Loucy (cell line): ENCODE measurements at regions not wholly inside any gene's neighbourhood (a gene's known extent, or its start where the extent isn't known, plus 50 kb on each side); places are given as distances from the start of the nearest gene placed in this dataset.

ENCODE experiments used
- H2AFZ ChIP-seq: fragments of 200-600 bp; sonication (generic); 2 replicates; pipeline ENCODE4 v1.6.0; 2016; ENCODE audit warnings: antibody characterized with exemption, mild to moderate bottlenecking, low read length, moderate library complexity
- H3F3A ChIP-seq: fragments of 200-600 bp; 2 replicates; pipeline ENCODE4 v1.6.0; 2016; ENCODE audit warnings: antibody characterized with exemption, low read depth, mild to moderate bottlenecking
- H3K27me3 ChIP-seq: fragments of 200-600 bp; sonication (generic); 2 replicates; pipeline ENCODE4 v1.6.1; 2014; ENCODE audit warnings: low read length, mild to moderate bottlenecking; ENCODE audit not compliant: insufficient read depth, poor library complexity, severe bottlenecking
- H3K36me3 ChIP-seq: fragments of 200-600 bp; sonication (generic); 2 replicates; pipeline ENCODE4 v1.6.1; 2016; ENCODE audit warnings: low read length; ENCODE audit not compliant: insufficient read depth
- H3K4me1 ChIP-seq: fragments of 200-600 bp; sonication (generic); 2 replicates; pipeline ENCODE4 v1.5.1; 2014; ENCODE audit warnings: low read length, mild to moderate bottlenecking; ENCODE audit not compliant: insufficient read depth, poor library complexity, severe bottlenecking
- H3K4me2 ChIP-seq: fragments of 200-600 bp; sonication (generic); 2 replicates; pipeline ENCODE4 v1.6.0; 2014; ENCODE audit warnings: antibody characterized with exemption, low read length, low read depth, mild to moderate bottlenecking; ENCODE audit not compliant: poor library complexity, severe bottlenecking
- H3K4me3 ChIP-seq: fragments of 200-600 bp; sonication (generic); 2 replicates; pipeline ENCODE4 v1.5.1; 2014; ENCODE audit warnings: low read length, mild to moderate bottlenecking, mixed read lengths; ENCODE audit not compliant: poor library complexity, severe bottlenecking
- H3K79me2 ChIP-seq: fragments of 200-600 bp; sonication (generic); 2 replicates; pipeline ENCODE4 v1.6.1; 2014; ENCODE audit warnings: low read length; ENCODE audit not compliant: insufficient read depth
- H3K9ac ChIP-seq: fragments of 200-600 bp; sonication (generic); 2 replicates; pipeline ENCODE4 v1.6.0; 2014; ENCODE audit warnings: mild to moderate bottlenecking, low read depth, low read length, moderate library complexity; ENCODE audit not compliant: poor library complexity, severe bottlenecking
- H3K9me2 ChIP-seq: fragments of 200-600 bp; sonication (generic); replicated peaks from 2 replicates; pipeline ENCODE4 v1.6.1; 2016; ENCODE audit warnings: low read depth, low read length, mixed read lengths
- H3K9me3 ChIP-seq: fragments of 200-600 bp; sonication (generic); 2 replicates; pipeline ENCODE4 v1.6.1; 2014; ENCODE audit warnings: mild to moderate bottlenecking, antibody characterized with exemption, low read length, low read depth; ENCODE audit not compliant: insufficient read depth
- H4K20me1 ChIP-seq: fragments of 200-600 bp; sonication (generic); 2 replicates; pipeline ENCODE4 v1.6.0; 2014; ENCODE audit warnings: antibody characterized with exemption, low read length, mild to moderate bottlenecking; ENCODE audit not compliant: insufficient read depth, poor library complexity, severe bottlenecking
- EZH2phosphoT487 ChIP-seq: fragments of 200-600 bp; IDR thresholded peaks from 2 replicates; pipeline ENCODE4 v1.6.1; 2018; ENCODE audit warnings: antibody characterized with exemption, mild to moderate bottlenecking, moderate library complexity, borderline replicate concordance
- TF ChIP-seq, protein P1 (sequence below): fragments of 200-600 bp; sonication (generic); conservative IDR thresholded peaks from 2 replicates; pipeline ENCODE4 v1.5.1; 2014; ENCODE audit warnings: mild to moderate bottlenecking, antibody characterized with exemption, low read length

DNA sequence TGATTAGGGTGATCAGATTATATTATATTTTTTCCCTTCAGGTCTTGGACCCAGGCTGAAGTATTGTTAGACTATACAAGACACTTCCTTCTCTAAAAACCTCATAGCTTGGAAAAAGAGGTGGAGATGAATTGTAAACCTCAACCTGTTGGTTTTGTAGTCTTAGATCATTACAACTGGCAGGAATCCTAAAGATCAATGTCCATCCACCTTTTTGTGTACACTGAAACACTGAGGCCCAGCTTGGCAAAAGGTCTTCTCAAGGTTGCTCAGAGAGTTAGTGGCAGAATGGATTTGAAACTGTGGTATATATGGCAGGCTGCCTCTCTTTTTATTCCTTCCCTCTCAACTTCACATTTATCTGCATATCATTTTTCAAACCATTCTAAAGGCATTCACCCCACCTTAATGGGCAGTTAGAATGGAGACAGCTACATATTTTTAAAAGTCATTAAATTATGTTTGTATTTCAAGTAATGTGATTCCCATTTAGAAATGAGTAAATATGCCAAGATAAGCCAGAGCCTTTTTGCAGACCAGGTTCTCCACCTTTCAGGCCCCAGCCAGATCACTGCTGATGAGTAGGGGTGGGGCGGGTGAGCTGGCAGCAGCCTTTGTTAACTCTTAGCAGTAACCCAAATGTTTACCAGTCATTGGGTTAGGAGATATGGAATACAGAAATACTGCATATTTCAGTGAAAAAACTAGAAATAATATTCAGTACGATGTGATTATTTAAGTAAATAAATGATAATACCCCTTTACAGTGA lies 243.2 kb upstream of the F9 start:
- TF ChIP-seq EZH2phosphoT487: no peak
- TF ChIP-seq, protein P1, sequence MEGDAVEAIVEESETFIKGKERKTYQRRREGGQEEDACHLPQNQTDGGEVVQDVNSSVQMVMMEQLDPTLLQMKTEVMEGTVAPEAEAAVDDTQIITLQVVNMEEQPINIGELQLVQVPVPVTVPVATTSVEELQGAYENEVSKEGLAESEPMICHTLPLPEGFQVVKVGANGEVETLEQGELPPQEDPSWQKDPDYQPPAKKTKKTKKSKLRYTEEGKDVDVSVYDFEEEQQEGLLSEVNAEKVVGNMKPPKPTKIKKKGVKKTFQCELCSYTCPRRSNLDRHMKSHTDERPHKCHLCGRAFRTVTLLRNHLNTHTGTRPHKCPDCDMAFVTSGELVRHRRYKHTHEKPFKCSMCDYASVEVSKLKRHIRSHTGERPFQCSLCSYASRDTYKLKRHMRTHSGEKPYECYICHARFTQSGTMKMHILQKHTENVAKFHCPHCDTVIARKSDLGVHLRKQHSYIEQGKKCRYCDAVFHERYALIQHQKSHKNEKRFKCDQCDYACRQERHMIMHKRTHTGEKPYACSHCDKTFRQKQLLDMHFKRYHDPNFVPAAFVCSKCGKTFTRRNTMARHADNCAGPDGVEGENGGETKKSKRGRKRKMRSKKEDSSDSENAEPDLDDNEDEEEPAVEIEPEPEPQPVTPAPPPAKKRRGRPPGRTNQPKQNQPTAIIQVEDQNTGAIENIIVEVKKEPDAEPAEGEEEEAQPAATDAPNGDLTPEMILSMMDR: no peak
- no peaks in the 10 kb centered on the region for H3K79me2 ChIP-seq
- no peak overlapping the region for H3K9ac ChIP-seq
- no peaks in the 10 kb centered on the region for H3K27me3 ChIP-seq
- H3K9me2 ChIP-seq: no peaks in the 10 kb centered on the region
- H3K4me2 ChIP-seq: no peak overlapping the region
- H3K4me3 ChIP-seq: no peak overlapping the region
- no peaks in the 10 kb centered on the region for H3F3A ChIP-seq
- no peaks in the 10 kb centered on the region for H4K20me1 ChIP-seq
- no peaks in the 10 kb centered on the region for H3K36me3 ChIP-seq
- no peak overlapping the region for H2AFZ ChIP-seq
- no peaks in the 10 kb centered on the region for H3K9me3 ChIP-seq
- no peaks in the 10 kb centered on the region for H3K4me1 ChIP-seq

GRCh38 chrX:139286342-139286741 lies 244.2 kb upstream of the F9 start:
- Histone ChIP-seq H3K79me2 (no peaks in the 10 kb centered on the region), H3K4me2 (no peak overlapping the region), H3K4me1 (no peaks in the 10 kb centered on the region), H3K36me3 (no peaks in the 10 kb centered on the region), H3K4me3 (no peak overlapping the region), H3K27me3 (no peaks in the 10 kb centered on the region), H3K9me2 (no peaks in the 10 kb centered on the region), H3F3A (no peaks in the 10 kb centered on the region), H3K9me3 (no peaks in the 10 kb centered on the region), H4K20me1 (no peaks in the 10 kb centered on the region), H3K9ac (no peak overlapping the region), H2AFZ (no peak overlapping the region)
- no peak for TF ChIP-seq EZH2phosphoT487
- TF ChIP-seq, protein P1: no peak

- no peaks in the 10 kb centered on the region for H3K79me2 ChIP-seq
- no peaks in the 10 kb centered on the region for H3K36me3 ChIP-seq
- TF ChIP-seq EZH2phosphoT487: no peak
- TF ChIP-seq, protein P1: no peak
- H4K20me1 ChIP-seq: no peaks in the 10 kb centered on the region
- H3F3A ChIP-seq: no peaks in the 10 kb centered on the region
- no peak overlapping the region for H3K4me2 ChIP-seq
- no peaks in the 10 kb centered on the region for H3K9me3 ChIP-seq
- H3K9ac ChIP-seq: no peak overlapping the region
- H3K9me2 ChIP-seq: no peaks in the 10 kb centered on the region
- H3K4me3 ChIP-seq: no peak overlapping the region
- no peaks in the 10 kb centered on the region for H3K4me1 ChIP-seq
- no peak overlapping the region for H2AFZ ChIP-seq
- no peaks in the 10 kb centered on the region for H3K27me3 ChIP-seq
These were observed 262.7 kb upstream of the F9 start for GRCh38 chrX:139267851-139268250.
